H1 (cell line): ENCODE measurements at regions not wholly inside any gene's neighbourhood (a gene's known extent, or its start where the extent isn't known, plus 50 kb on each side); places are given as distances from the start of the nearest gene placed in this dataset.

Source experiments
- CTCF ChIA-PET: fragments of 300-600 bp; sonication (Branson Sonifier 250); formaldehyde crosslinking; loops from one replicate; lab custom pipeline; 2021; ENCODE audit not compliant: partially characterized antibody; lab: Charles Lee
- POLR2A ChIA-PET: fragments of 300-600 bp; sonication (Branson Sonifier 250); formaldehyde crosslinking; loops from one replicate; lab custom pipeline; 2021; ENCODE audit warnings: inconsistent platforms; ENCODE audit not compliant: partially characterized antibody; lab: Charles Lee
- DNase-seq, 2 experiments: peaks; one replicate each; pipeline versions ENCODE4 v3.0.0 to v3.0.0-alpha.2; 2010 to 2022; ENCODE audit warnings: low spot score in 2 of 2, low read depth in 1 of 2, mixed read lengths in 1 of 2
- FAIRE-seq: peaks from 2 replicates; lab custom pipeline; 2011; peaks lifted over from hg19 to GRCh38; lab: Jason Lieb, UNC
- H2AFZ ChIP-seq: 2 replicates; pipeline ENCODE4 v1.8.1; 2012; ENCODE audit warnings: low read length, inconsistent platforms
- H2AK5ac ChIP-seq: 2 replicates; pipeline ENCODE4 v1.6.1; 2013; ENCODE audit warnings: low read depth, low read length
- H2BK120ac ChIP-seq: replicated peaks from 2 replicates; pipeline ENCODE3; 2013; ENCODE audit warnings: low read depth, low read length, inconsistent platforms
- H2BK12ac ChIP-seq: 2 replicates; pipeline ENCODE4 v1.6.1; 2013; ENCODE audit warnings: low read depth, low read length
- H2BK15ac ChIP-seq: 2 replicates; pipeline ENCODE4 v1.6.1; 2013; ENCODE audit warnings: low read length
- H2BK20ac ChIP-seq: 2 replicates; pipeline ENCODE4 v1.6.1; 2013; ENCODE audit warnings: low read length
- H2BK5ac ChIP-seq: 2 replicates; pipeline ENCODE4 v1.6.1; 2013; ENCODE audit warnings: low read depth, low read length
- H3K14ac ChIP-seq: 2 replicates; pipeline ENCODE4 v1.6.1; 2013; ENCODE audit warnings: inconsistent platforms; ENCODE audit not compliant: insufficient read length
- H3K18ac ChIP-seq: 2 replicates; pipeline ENCODE4 v1.6.1; 2013; ENCODE audit warnings: low read length; ENCODE audit errors: extremely low read depth
- H3K23ac ChIP-seq: 2 replicates; pipeline ENCODE4 v1.6.1; 2013; ENCODE audit warnings: inconsistent platforms; ENCODE audit not compliant: insufficient read length
- H3K23me2 ChIP-seq: 2 replicates; pipeline ENCODE4 v1.6.1; 2013; ENCODE audit warnings: low read depth, low read length
- H3K27ac ChIP-seq: 2 replicates; pipeline ENCODE4 v1.6.1; 2011; ENCODE audit warnings: low read depth, low read length, inconsistent platforms
- H3K27me3 ChIP-seq, 4 experiments: replicated peaks in 1 of 4; 1 replicate in 1 of 4; 2 replicates in 3 of 4; pipeline versions ENCODE4 v1.6.1 to v1.8.1; 2011 to 2013; ENCODE audit warnings: low read length in 3 of 4, mild to moderate bottlenecking in 3 of 4, inconsistent platforms in 2 of 4, mixed read lengths in 2 of 4, moderate library complexity in 1 of 4; ENCODE audit not compliant: control insufficient read depth in 3 of 4, insufficient read depth in 3 of 4; ENCODE audit errors: extremely low read depth in 1 of 4
- H3K36me3 ChIP-seq, 4 experiments: 2 replicates each; pipeline versions ENCODE4 v1.6.1 to v1.8.1; 2011 to 2013; ENCODE audit warnings: mild to moderate bottlenecking in 4 of 4, low read length in 3 of 4, moderate library complexity in 2 of 4, control low read depth in 1 of 4, inconsistent platforms in 1 of 4; ENCODE audit not compliant: insufficient read depth in 4 of 4, control insufficient read depth in 2 of 4
- H3K4ac ChIP-seq: replicated peaks from 2 replicates; pipeline ENCODE3; 2013; ENCODE audit warnings: low read length, low read depth, mixed read lengths, inconsistent platforms; ENCODE audit not compliant: insufficient read length
- H3K4me1 ChIP-seq, 4 experiments: replicated peaks in 1 of 4; 1 replicate in 1 of 4; 2 replicates in 3 of 4; pipeline versions ENCODE4 v1.6.1 to v1.8.1; 2011 to 2013; ENCODE audit warnings: low read length in 3 of 4, inconsistent platforms in 2 of 4, mixed read lengths in 1 of 4; ENCODE audit not compliant: insufficient read depth in 4 of 4, control insufficient read depth in 3 of 4
- H3K4me2 ChIP-seq, 2 experiments: 2 replicates each; pipeline versions ENCODE4 v1.6.1 to v1.8.1; 2011 to 2013; ENCODE audit warnings: low read depth in 2 of 2, low read length in 2 of 2, control low read depth in 1 of 2, inconsistent platforms in 1 of 2, mild to moderate bottlenecking in 1 of 2; ENCODE audit not compliant: insufficient read depth in 1 of 2
- H3K4me3 ChIP-seq, 4 experiments: fragments of 200-600, 300-600 bp in 1 of 4; sonication (generic), shearing (Covaris generic), sonication (Bioruptor Twin) in 1 of 4; 2 replicates each; pipeline versions ENCODE4 v1.5.1 to v1.8.1; 2011 to 2016; ENCODE audit warnings: low read length in 4 of 4, low read depth in 3 of 4, control low read depth in 2 of 4, inconsistent platforms in 2 of 4, mild to moderate bottlenecking in 2 of 4, mixed read lengths in 1 of 4, moderate library complexity in 1 of 4; ENCODE audit not compliant: insufficient read depth in 2 of 4; ENCODE audit errors: extremely low read depth in 1 of 4
- H3K56ac ChIP-seq: replicated peaks from 2 replicates; pipeline ENCODE3; 2013; ENCODE audit warnings: low read depth, mild to moderate bottlenecking, mixed read lengths, low read length, inconsistent platforms; ENCODE audit not compliant: insufficient read length
- H3K79me1 ChIP-seq: 2 replicates; pipeline ENCODE4 v1.6.1; 2013; ENCODE audit warnings: low read depth, low read length, control low read depth
- H3K79me2 ChIP-seq, 2 experiments: 2 replicates each; pipeline versions ENCODE4 v1.6.1 to v1.8.1; 2012 to 2013; ENCODE audit warnings: low read length in 2 of 2, mild to moderate bottlenecking in 2 of 2, inconsistent platforms in 1 of 2; ENCODE audit not compliant: insufficient read depth in 2 of 2, control insufficient read depth in 1 of 2
- H3K9ac ChIP-seq, 4 experiments: replicated peaks in 1 of 4; 1 replicate in 1 of 4; 2 replicates in 3 of 4; pipeline versions ENCODE4 v1.6.1 to v1.8.1; 2011 to 2013; ENCODE audit warnings: low read depth in 3 of 4, low read length in 3 of 4, control low read depth in 2 of 4, mild to moderate bottlenecking in 2 of 4, moderate library complexity in 2 of 4, inconsistent platforms in 1 of 4; ENCODE audit errors: extremely low read depth in 1 of 4
- H3K9me3 ChIP-seq, 2 experiments: 2 replicates each; pipeline versions ENCODE4 v1.6.1 to v1.8.1; 2012 to 2013; ENCODE audit warnings: mild to moderate bottlenecking in 2 of 2, moderate library complexity in 2 of 2, control low read depth in 1 of 2, inconsistent platforms in 1 of 2, low read depth in 1 of 2, low read length in 1 of 2, mixed read lengths in 1 of 2; ENCODE audit not compliant: insufficient read depth in 2 of 2
- H4K20me1 ChIP-seq, 2 experiments: replicated peaks in 1 of 2; 2 replicates each; pipeline versions ENCODE3 to v1.8.1; 2011 to 2013; ENCODE audit warnings: inconsistent platforms in 2 of 2, low read length in 2 of 2, mild to moderate bottlenecking in 1 of 2; ENCODE audit not compliant: insufficient read depth in 2 of 2, control insufficient read depth in 1 of 2
- H4K5ac ChIP-seq: 2 replicates; pipeline ENCODE4 v1.6.1; 2013; ENCODE audit warnings: low read length, low read depth, mixed read lengths, inconsistent platforms; ENCODE audit not compliant: insufficient read length
- H4K8ac ChIP-seq: 2 replicates; pipeline ENCODE4 v1.8.0; 2013; ENCODE audit warnings: mild to moderate bottlenecking, moderate library complexity, low read length, inconsistent platforms; ENCODE audit not compliant: insufficient read depth; ENCODE audit errors: extremely low read depth
- H4K91ac ChIP-seq: replicated peaks from 2 replicates; pipeline ENCODE3; 2013; ENCODE audit warnings: low read length, mixed read lengths, inconsistent platforms; ENCODE audit not compliant: insufficient read length
- ASH2L ChIP-seq: fragments of 200-600, 300-600 bp; sonication (generic); IDR thresholded peaks from one replicate; pipeline ENCODE4 v1.7.1; 2017; ENCODE audit warnings: low read length
- CHD1 ChIP-seq: IDR thresholded peaks from 2 replicates; pipeline ENCODE4 v1.6.1; 2012; ENCODE audit warnings: low read depth, low read length, improper control_type of control experiment
- CREB1 ChIP-seq: IDR thresholded peaks from 2 replicates; pipeline ENCODE4 v1.6.1; 2012; ENCODE audit warnings: inconsistent platforms
- HDAC2 ChIP-seq, 2 experiments: fragments of 300-600 bp in 1 of 2; sonication (generic) in 1 of 2; IDR thresholded peaks; 2 replicates each; pipeline ENCODE4 v1.6.1; 2011 to 2012; ENCODE audit warnings: low read depth in 2 of 2, low read length in 2 of 2, mild to moderate bottlenecking in 2 of 2, moderate library complexity in 2 of 2, borderline replicate concordance in 1 of 2, inconsistent platforms in 1 of 2
- JUN ChIP-seq: IDR thresholded peaks from 2 replicates; pipeline ENCODE4 v1.6.1; 2011; ENCODE audit warnings: low read depth, mild to moderate bottlenecking, improper control_type of control experiment, low read length
- KDM1A ChIP-seq: fragments of 200-600, 300-600 bp; sonication (generic); IDR thresholded peaks from 2 replicates; pipeline ENCODE4 v1.7.1; 2016; ENCODE audit warnings: mild to moderate bottlenecking, low read length, borderline replicate concordance
- KDM5A ChIP-seq: fragments of 200-600 bp; IDR thresholded peaks from 2 replicates; pipeline ENCODE4 v1.7.1; 2012; ENCODE audit warnings: mild to moderate bottlenecking, low read length, inconsistent platforms, mixed read lengths
- PHF8 ChIP-seq: fragments of 200-600 bp; sonication (generic); conservative IDR thresholded peaks from 2 replicates; pipeline ENCODE4 v1.7.1; 2012; ENCODE audit warnings: low read depth, mild to moderate bottlenecking, inconsistent platforms, low read length, moderate library complexity
- RXRA ChIP-seq: IDR thresholded peaks from 2 replicates; pipeline ENCODE4 v1.6.1; 2011; ENCODE audit warnings: low read depth, mild to moderate bottlenecking, low read length, moderate library complexity; ENCODE audit not compliant: insufficient read depth
- SRF ChIP-seq: IDR thresholded peaks from 2 replicates; pipeline ENCODE4 v1.6.1; 2011; ENCODE audit warnings: mild to moderate bottlenecking, low read depth, low read length, moderate library complexity
- SUZ12 ChIP-seq: fragments of 200-600 bp; sonication (generic); IDR thresholded peaks from 2 replicates; pipeline ENCODE4 v1.6.1; 2012; ENCODE audit warnings: mild to moderate bottlenecking, inconsistent platforms, low read length, moderate library complexity, mixed read lengths
- TBP ChIP-seq: IDR thresholded peaks from 2 replicates; pipeline ENCODE4 v1.6.1; 2011; ENCODE audit warnings: low read depth, low read length, improper control_type of control experiment
- WGBS, 2 experiments: shearing (Covaris generic) in 1 of 2; methylation state at CpG; one replicate each; pipeline versions ENCODE4 v1.1.6 to v1.1.7; 2013 to 2015; ENCODE audit warnings: low lambda C conversion rate in 2 of 2, mixed read lengths in 2 of 2, inconsistent platforms in 1 of 2, low coverage in 1 of 2, missing lambda C conversion rate in 1 of 2; ENCODE audit not compliant: insufficient replicate concordance in 2 of 2, insufficient coverage in 1 of 2, insufficient read length in 1 of 2; ENCODE audit errors: extremely low coverage in 1 of 2, missing lambda C conversion rate in 1 of 2; 5-methylcytosine and 5-hydroxymethylcytosine counted together
- TF ChIP-seq, protein P1 (sequence below): IDR thresholded peaks from 2 replicates; pipeline ENCODE4 v1.6.1; 2011; ENCODE audit warnings: low read depth, mild to moderate bottlenecking, low read length; ENCODE audit not compliant: insufficient read depth
- TF ChIP-seq, protein P2 (sequence below): IDR thresholded peaks from 2 replicates; pipeline ENCODE4 v1.6.1; 2011; ENCODE audit warnings: low read length, improper control_type of control experiment

DNA sequence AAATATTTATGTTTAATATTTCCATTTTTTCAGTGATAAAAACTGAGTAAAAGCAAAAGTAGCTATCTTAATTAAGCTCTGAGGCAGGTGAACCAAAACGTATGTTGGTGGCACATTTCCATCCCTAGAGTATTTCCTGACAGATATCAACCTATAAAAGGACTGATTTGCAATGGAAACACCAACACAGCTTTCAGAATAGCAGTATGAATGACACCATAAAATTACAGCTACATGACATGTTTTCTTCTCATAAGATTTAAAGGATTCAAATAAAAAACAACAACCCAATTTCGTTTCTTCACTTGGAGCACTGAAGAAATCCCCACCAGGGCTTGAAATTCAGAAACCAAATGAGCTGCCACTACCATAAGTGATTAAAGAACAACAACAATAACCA lies 194.4 kb downstream of the RFC3 start:
- 79% methylated on average over 2 of the region's 2 CpGs; no CpG with 5 or more reads in 1 of the 2 experiments for WGBS, 2 experiments
- TF ChIP-seq, protein P1, sequence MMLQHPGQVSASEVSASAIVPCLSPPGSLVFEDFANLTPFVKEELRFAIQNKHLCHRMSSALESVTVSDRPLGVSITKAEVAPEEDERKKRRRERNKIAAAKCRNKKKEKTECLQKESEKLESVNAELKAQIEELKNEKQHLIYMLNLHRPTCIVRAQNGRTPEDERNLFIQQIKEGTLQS, result no peak
- TF ChIP-seq KDM5A (no peak), TBP (no peak), SUZ12 (no peak), HDAC2 (IDR thresholded peaks at IDR 0.05; ENCODE audit: borderline replicate concordance in 1 of 2, low read depth in 2 of 2, low read length in 2 of 2) (no peak), CHD1 (no peak), KDM1A (no peak), JUN (no peak), PHF8 (no peak), RXRA (no peak), CREB1 (no peak), ASH2L (no peak), SRF (no peak)
- TF ChIP-seq, protein P2, sequence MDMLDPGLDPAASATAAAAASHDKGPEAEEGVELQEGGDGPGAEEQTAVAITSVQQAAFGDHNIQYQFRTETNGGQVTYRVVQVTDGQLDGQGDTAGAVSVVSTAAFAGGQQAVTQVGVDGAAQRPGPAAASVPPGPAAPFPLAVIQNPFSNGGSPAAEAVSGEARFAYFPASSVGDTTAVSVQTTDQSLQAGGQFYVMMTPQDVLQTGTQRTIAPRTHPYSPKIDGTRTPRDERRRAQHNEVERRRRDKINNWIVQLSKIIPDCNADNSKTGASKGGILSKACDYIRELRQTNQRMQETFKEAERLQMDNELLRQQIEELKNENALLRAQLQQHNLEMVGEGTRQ, result no peak

More for the DNA sequence above, 194.4 kb downstream of the RFC3 start:
- no peak overlapping the region for H3K9ac ChIP-seq
- H3K27ac ChIP-seq, result no peak overlapping the region
- no peak overlapping the region for H3K18ac ChIP-seq
- H3K4me1 ChIP-seq, result no peaks in the 10 kb centered on the region
- no peak overlapping the region for H2BK120ac ChIP-seq
- no peaks in the 10 kb centered on the region for H3K36me3 ChIP-seq
- no peak overlapping the region for H2BK5ac ChIP-seq
- no peak overlapping the region for H4K91ac ChIP-seq
- FAIRE-seq, result no peak
- ChIA-PET CTCF (interaction anchor here (1.0 to 2.2 kb wide), 2 partner anchors 65 to 82 kb away, joined by 3 to 5 read pairs; no protein-coding TSS in a partner anchor), POLR2A (no interaction called here)
- no peaks in the 10 kb centered on the region for H3K79me2 ChIP-seq
- no peak overlapping the region for H2BK20ac ChIP-seq
- no peak overlapping the region for H4K8ac ChIP-seq
- H3K79me1 ChIP-seq, result no peaks in the 10 kb centered on the region
- no peak overlapping the region for H2AK5ac ChIP-seq
- H2AFZ ChIP-seq, result no peak overlapping the region
- H3K23me2 ChIP-seq, result no peaks in the 10 kb centered on the region
- H4K5ac ChIP-seq, result no peak overlapping the region
- no peaks in the 10 kb centered on the region for H3K27me3 ChIP-seq
- no peak overlapping the region for H3K14ac ChIP-seq
- no peak overlapping the region for H3K23ac ChIP-seq
- no peak overlapping the region for H3K4me2 ChIP-seq
- DNase-seq, result no peak
- no peaks in the 10 kb centered on the region for H3K9me3 ChIP-seq
- H4K20me1 ChIP-seq, result no peaks in the 10 kb centered on the region
- H2BK15ac ChIP-seq, result no peak overlapping the region
- no peak overlapping the region for H3K4ac ChIP-seq
- H3K56ac ChIP-seq, result no peak overlapping the region
- H3K4me3 ChIP-seq, result no peak overlapping the region
- no peak overlapping the region for H2BK12ac ChIP-seq
